ENCODE measurements at regions not wholly inside any gene's neighbourhood (a gene's known extent, or its start where the extent isn't known, plus 50 kb on each side); places are given as distances from the start of the nearest gene placed in this dataset.

DNA sequence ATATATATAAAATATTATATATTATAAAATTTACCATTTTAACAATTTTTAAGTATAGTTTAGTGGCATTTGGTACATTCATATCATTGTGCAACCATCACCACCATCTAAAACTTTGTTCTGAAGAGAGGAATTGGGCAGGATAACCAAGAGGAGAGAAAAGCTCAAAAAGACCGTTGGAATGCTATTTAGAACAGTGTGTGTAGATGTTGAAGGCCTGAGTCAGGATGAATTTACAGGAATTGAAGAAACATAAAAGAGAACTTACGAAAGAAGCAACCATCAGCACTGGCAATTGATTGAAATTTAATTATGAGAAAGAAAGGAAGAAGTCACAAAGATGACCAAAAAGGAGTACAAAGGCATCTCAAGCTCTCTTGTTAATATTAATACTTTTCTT, 196.9 kb upstream of the PWP1 start:
- TF ChIP-seq POLR2AphosphoS5 (IDR thresholded peaks at IDR 0.05), result no peak
- TF ChIP-seq, protein P1, sequence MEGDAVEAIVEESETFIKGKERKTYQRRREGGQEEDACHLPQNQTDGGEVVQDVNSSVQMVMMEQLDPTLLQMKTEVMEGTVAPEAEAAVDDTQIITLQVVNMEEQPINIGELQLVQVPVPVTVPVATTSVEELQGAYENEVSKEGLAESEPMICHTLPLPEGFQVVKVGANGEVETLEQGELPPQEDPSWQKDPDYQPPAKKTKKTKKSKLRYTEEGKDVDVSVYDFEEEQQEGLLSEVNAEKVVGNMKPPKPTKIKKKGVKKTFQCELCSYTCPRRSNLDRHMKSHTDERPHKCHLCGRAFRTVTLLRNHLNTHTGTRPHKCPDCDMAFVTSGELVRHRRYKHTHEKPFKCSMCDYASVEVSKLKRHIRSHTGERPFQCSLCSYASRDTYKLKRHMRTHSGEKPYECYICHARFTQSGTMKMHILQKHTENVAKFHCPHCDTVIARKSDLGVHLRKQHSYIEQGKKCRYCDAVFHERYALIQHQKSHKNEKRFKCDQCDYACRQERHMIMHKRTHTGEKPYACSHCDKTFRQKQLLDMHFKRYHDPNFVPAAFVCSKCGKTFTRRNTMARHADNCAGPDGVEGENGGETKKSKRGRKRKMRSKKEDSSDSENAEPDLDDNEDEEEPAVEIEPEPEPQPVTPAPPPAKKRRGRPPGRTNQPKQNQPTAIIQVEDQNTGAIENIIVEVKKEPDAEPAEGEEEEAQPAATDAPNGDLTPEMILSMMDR (IDR thresholded peaks at IDR 0.05), result no peak
